Mammary epithelial cell (primary cell): ENCODE measurements at regions not wholly inside any gene's neighbourhood (a gene's known extent, or its start where the extent isn't known, plus 50 kb on each side); places are given as distances from the start of the nearest gene placed in this dataset.

Experiments used
- EZH2 ChIP-seq: IDR thresholded peaks from 2 replicates; pipeline ENCODE4 v1.6.1; 2012; ENCODE audit warnings: low read length, inconsistent platforms, borderline replicate concordance
- TF ChIP-seq, protein P1 (sequence below), 2 donors: IDR thresholded peaks in 1 of 2; conservative IDR thresholded peaks in 1 of 2; 2 replicates each; pipeline ENCODE4 v1.5.1; 2011 to 2012; ENCODE audit warnings: inconsistent platforms in 2 of 2, low read length in 2 of 2, mild to moderate bottlenecking in 2 of 2, control low read depth in 1 of 2, low read depth in 1 of 2; ENCODE audit not compliant: insufficient read depth in 1 of 2; ENCODE audit errors: extremely low read depth in 1 of 2

DNA sequence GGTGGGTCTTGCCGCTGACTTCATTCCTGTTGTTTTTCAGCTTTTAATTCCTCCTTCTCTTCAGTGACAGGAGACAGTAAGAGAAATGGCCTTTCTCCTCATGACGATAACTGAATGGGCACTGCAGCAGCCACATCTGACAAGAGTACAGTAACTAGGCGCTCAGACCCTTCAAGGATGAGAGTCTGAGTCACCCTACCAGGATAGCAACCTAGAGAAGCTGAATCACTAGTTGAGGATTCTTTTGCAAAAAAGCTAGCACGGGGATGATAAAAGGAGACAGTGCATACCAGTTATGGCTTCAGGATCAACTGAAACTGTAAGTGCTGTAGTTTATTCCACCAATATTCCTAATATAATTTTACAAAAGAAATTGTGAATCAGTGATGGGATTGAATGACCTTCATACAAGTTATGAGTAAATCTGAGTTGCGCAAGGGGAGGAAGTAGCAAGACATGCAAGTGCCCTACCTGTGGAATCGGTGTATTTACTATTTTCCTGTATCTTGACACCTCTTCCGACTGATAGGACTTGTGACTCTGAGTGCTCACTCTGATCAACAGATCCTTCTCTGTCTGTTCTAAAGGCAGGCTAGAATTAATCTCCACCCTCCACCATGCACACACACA is 161.8 kb upstream of the GRIK2 start:
- TF ChIP-seq, protein P1, sequence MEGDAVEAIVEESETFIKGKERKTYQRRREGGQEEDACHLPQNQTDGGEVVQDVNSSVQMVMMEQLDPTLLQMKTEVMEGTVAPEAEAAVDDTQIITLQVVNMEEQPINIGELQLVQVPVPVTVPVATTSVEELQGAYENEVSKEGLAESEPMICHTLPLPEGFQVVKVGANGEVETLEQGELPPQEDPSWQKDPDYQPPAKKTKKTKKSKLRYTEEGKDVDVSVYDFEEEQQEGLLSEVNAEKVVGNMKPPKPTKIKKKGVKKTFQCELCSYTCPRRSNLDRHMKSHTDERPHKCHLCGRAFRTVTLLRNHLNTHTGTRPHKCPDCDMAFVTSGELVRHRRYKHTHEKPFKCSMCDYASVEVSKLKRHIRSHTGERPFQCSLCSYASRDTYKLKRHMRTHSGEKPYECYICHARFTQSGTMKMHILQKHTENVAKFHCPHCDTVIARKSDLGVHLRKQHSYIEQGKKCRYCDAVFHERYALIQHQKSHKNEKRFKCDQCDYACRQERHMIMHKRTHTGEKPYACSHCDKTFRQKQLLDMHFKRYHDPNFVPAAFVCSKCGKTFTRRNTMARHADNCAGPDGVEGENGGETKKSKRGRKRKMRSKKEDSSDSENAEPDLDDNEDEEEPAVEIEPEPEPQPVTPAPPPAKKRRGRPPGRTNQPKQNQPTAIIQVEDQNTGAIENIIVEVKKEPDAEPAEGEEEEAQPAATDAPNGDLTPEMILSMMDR (conservative IDR thresholded peaks at IDR 0.05 in 1 of 2, IDR thresholded peaks at IDR 0.05 in 1 of 2; ENCODE audit: extremely low read depth in 1 of 2, insufficient read depth in 1 of 2, low read depth in 1 of 2, low read length in 2 of 2) = no peak
- no peak for TF ChIP-seq EZH2
